HG03060 (cell line): ENCODE measurements at regions not wholly inside any gene's neighbourhood (a gene's known extent, or its start where the extent isn't known, plus 50 kb on each side); places are given as distances from the start of the nearest gene placed in this dataset.
A peak's percentile ranks its signal among the peaks of the same experiment; 100 is the strongest.

Experiments used
- ATAC-seq: cut with Tn5 transposase; IDR thresholded peaks from one replicate; pipeline ENCODE4 v1.9.1; 2021; ENCODE audit warnings: low read depth, moderate number of reproducible peaks; ENCODE audit not compliant: unreplicated experiment

DNA sequence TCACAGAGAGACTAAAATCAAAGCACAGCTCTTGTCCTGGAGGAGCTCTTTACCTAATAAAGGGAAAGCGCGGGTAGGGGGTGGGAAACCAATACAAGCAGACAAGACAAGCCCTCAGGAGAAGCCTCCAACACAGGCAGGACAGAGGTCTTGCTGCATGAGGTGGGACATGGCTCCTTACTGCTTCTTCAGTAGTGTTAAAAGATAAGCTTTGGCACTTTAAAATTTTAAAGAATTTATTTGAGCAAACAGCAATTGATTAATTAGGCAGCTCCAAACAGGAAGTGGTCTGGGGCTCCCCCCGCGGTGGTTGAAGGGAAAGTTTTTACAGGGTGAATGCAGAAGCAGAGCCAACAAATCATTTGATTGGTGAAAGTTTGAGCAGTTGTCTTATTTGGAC, 50.3 kb upstream of the MACC1 start:
- no peak for ATAC-seq

DNA sequence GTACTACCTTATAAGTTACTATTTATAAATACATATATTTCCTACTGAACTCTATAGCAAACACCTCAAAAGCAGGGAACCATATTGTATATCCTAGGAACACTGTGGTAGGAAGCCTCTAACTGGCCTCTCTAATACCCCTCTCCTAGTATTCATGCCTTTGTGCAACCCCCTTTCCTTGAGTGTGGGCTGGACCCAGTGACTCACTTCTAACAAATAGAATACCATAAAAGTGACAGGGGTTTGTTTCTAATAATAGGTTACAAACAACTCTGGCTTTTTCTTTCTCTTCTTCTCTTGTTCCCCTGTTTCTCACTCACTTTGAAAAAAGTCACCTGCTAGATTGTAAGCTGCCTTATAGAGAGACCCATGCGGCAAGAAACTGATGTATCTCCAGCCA, 51.6 kb upstream of the MACC1 start:
- ATAC-seq: no peak

- ATAC-seq: no peak
Measured at GRCh38 chr7:20269726-20270125, 52.5 kb upstream of the MACC1 start.

DNA sequence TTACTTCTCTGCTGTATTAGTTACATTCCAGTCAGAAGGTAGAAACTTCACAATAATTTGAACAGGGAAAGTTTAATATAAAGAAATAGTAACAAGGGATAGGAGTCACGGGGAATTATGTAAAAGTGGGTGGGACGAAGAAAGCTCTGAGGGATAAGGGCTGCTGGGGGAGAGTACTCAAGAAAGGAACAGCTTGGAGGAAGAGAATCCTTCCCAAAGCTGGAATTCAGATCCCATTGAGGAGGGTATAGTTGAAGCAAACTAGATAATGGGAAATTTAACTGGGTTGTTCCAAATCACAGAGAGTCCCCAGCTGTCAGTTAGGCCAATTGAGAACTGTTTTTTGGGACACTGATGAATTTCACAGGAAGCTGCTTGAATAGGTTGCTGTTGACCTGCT, 53.2 kb upstream of the MACC1 start:
- ATAC-seq: no peak

GRCh38 chr7:20270867-20271266, 53.7 kb upstream of the MACC1 start:
- peak; percentile 87 for ATAC-seq

- no peak for ATAC-seq
Measured at GRCh38 chr7:20275637-20276036, 55.1 kb upstream of the ITGB8 start.

- no peak for ATAC-seq
Measured at GRCh38 chr7:20276705-20277472, 53.8 kb upstream of the ITGB8 start.

DNA sequence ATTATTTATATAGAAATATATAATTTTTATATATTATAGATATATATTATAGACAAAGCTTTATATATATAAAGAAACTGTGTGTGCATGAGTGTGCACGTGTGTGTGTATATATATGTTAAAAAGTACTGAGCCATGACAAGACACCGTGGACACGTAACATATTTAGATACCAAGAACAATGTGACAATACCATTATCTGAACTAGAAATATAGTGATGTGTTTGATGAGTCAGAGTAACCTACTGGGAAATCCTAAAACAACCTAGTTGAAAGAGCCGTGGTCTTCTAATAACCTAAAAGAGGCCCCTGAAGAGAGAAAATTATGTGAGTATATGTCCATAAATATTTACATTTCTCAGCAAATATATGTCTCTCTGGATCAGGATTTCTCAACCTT, 50.7 kb upstream of the ITGB8 start:
- no peak for ATAC-seq

DNA sequence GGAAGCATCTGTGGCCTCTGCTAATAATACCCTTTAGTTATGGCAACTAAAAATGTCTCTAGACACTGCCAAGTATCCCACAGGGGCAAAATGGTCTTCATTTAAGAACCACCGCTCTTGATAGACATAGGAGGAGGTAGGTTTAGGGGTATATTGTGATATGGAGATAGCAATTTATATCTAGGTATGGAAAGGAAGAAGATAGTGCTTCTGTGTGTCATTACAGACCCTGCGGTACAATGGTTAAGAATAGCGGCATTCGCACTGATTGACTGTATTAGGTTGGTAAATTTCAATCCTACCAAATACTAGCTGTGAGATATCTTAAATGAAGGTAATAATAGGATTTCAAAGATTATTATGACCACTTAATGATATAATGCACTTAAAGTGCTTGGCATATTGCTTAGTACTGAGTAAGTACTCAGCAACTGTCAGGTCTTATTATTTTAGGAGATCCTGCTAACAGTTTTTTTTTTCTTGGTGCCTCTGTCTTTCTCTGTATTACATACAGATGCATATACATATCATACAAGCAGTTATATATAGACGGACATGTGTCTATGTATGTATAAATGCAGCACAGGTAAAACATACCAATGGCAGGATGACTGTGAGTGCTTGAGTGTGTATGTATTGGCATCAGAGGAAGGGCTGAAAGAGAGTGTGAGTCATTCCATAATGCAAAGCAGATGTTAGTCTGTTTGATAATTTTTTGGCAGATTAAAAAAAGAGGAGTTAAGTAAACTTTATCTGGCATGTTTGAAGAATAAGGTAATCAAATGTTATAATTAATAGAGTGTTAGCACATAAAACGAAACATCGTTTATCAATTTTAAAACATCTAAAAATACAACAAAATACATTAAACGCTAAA, 50.0 kb upstream of the ITGB8 start:
- no peak for ATAC-seq
